HCT116 (cell line): ENCODE measurements at regions not wholly inside any gene's neighbourhood (a gene's known extent, or its start where the extent isn't known, plus 50 kb on each side); places are given as distances from the start of the nearest gene placed in this dataset.

Experiments
- CTCF ChIP-seq, 3 experiments: fragments of 200-600 bp in 1 of 3; sonication (generic) in 1 of 3; IDR thresholded peaks in 2 of 3; conservative IDR thresholded peaks in 1 of 3; 2 replicates each; pipeline ENCODE4 v1.5.1; 2012 to 2017; ENCODE audit warnings: low read depth in 2 of 3, low read length in 2 of 3, antibody characterized with exemption in 1 of 3, borderline replicate concordance in 1 of 3, control low read depth in 1 of 3, mild to moderate bottlenecking in 1 of 3, mixed read lengths in 1 of 3, mixed run types in 1 of 3, moderate library complexity in 1 of 3; ENCODE audit not compliant: insufficient read depth in 1 of 3
- POLR2A ChIP-seq: IDR thresholded peaks from 2 replicates; pipeline ENCODE4 v1.7.0; 2011; ENCODE audit warnings: borderline replicate concordance; ENCODE audit not compliant: insufficient read depth, insufficient read length; ENCODE audit errors: extremely low read depth
- POLR2AphosphoS5 ChIP-seq: IDR thresholded peaks from 2 replicates; pipeline ENCODE4 v1.6.1; 2011; ENCODE audit warnings: mild to moderate bottlenecking, low read depth, low read length, moderate library complexity
- RAD21 ChIP-seq: IDR thresholded peaks from 2 replicates; pipeline ENCODE4 v1.6.1; 2012; ENCODE audit warnings: low read depth, mild to moderate bottlenecking
- REST ChIP-seq: IDR thresholded peaks from 2 replicates; pipeline ENCODE4 v1.6.1; 2012; ENCODE audit warnings: low read depth
- SIN3A ChIP-seq: IDR thresholded peaks from 2 replicates; pipeline ENCODE4 v1.6.1; 2012; ENCODE audit warnings: low read depth
- ZNF274 ChIP-seq: fragments of 200-500 bp; sonication (Bioruptor generic); IDR thresholded peaks from 2 replicates; pipeline ENCODE4 v1.6.1; 2014; ENCODE audit warnings: mild to moderate bottlenecking, low read depth, low read length, inconsistent platforms

GRCh38 chr1:4573526-4573925 lies 80.9 kb upstream of the AJAP1 start:
- TF ChIP-seq SIN3A (no peak), ZNF274 (no peak), POLR2AphosphoS5 (no peak), CTCF (IDR thresholded peaks at IDR 0.05 in 2 of 3, conservative IDR thresholded peaks at IDR 0.05 in 1 of 3; ENCODE audit: borderline replicate concordance in 1 of 3, insufficient read depth in 1 of 3, low read depth in 2 of 3, low read length in 2 of 3) (no peak), POLR2A (no peak), RAD21 (no peak), REST (no peak)
